Smooth muscle cell (in vitro differentiated cells): ENCODE measurements at regions not wholly inside any gene's neighbourhood (a gene's known extent, or its start where the extent isn't known, plus 50 kb on each side); places are given as distances from the start of the nearest gene placed in this dataset.
"Not testable (repeated sequence)": the region's sequence is repeated elsewhere in the genome, so short reads cannot be mapped to it uniquely, and the experiment has no call there.

Source experiments
- DNase-seq: peaks from one replicate; lab custom pipeline; 2025; ENCODE audit not compliant: unreplicated experiment; lab: John Stamatoyannopoulos, UW
- H2AFZ ChIP-seq: fragments of 200-600 bp; sonication (generic); 2 replicates; pipeline ENCODE4 v1.6.0; 2016; ENCODE audit warnings: antibody characterized with exemption, low read depth, mild to moderate bottlenecking
- H3F3A ChIP-seq: fragments of 200-600 bp; sonication (generic); 2 replicates; pipeline ENCODE4 v1.6.0; 2017; ENCODE audit warnings: antibody characterized with exemption, low read depth
- H3K27ac ChIP-seq: fragments of 200-600 bp; sonication (generic); 2 replicates; pipeline ENCODE4 v1.5.1; 2016; ENCODE audit warnings: low read depth, mild to moderate bottlenecking
- H3K27me3 ChIP-seq: fragments of 200-600 bp; sonication (generic); 2 replicates; pipeline ENCODE4 v1.6.1; 2016; ENCODE audit warnings: low read depth, mild to moderate bottlenecking
- H3K36me3 ChIP-seq: fragments of 200-600 bp; sonication (generic); 2 replicates; pipeline ENCODE4 v1.5.1; 2016; ENCODE audit warnings: low read depth
- H3K4me1 ChIP-seq: fragments of 200-600 bp; sonication (generic); 2 replicates; pipeline ENCODE4 v1.5.1; 2016; ENCODE audit warnings: low read depth
- H3K4me2 ChIP-seq: fragments of 200-600 bp; sonication (generic); 2 replicates; pipeline ENCODE4 v1.6.0; 2016; ENCODE audit warnings: mild to moderate bottlenecking
- H3K4me3 ChIP-seq: fragments of 200-600 bp; sonication (generic); 2 replicates; pipeline ENCODE4 v1.5.1; 2016; ENCODE audit warnings: mild to moderate bottlenecking
- H3K79me2 ChIP-seq: fragments of 200-600 bp; sonication (generic); 2 replicates; pipeline ENCODE4 v1.6.0; 2016; ENCODE audit warnings: low read depth, mild to moderate bottlenecking
- H3K9ac ChIP-seq: fragments of 200-600 bp; sonication (generic); 2 replicates; pipeline ENCODE4 v1.6.0; 2016; ENCODE audit warnings: low read depth
- H3K9me3 ChIP-seq: fragments of 200-600 bp; sonication (generic); replicated peaks from 2 replicates; pipeline ENCODE4 v1.5.1; 2016; ENCODE audit warnings: low read depth
- H4K20me1 ChIP-seq: fragments of 200-600 bp; sonication (generic); 2 replicates; pipeline ENCODE4 v1.6.0; 2016; ENCODE audit warnings: low read depth
- CTCF ChIP-seq: fragments of 200-600 bp; sonication (generic); IDR thresholded peaks from 2 replicates; pipeline ENCODE4 v1.5.1; 2017; ENCODE audit warnings: borderline replicate concordance, mild to moderate bottlenecking, antibody characterized with exemption; ENCODE audit not compliant: insufficient read depth, poor library complexity, severe bottlenecking
- WGBS: methylation state at CpG from one replicate; pipeline ENCODE4 v1.1.7; 2016; ENCODE audit warnings: low lambda C conversion rate; 5-methylcytosine and 5-hydroxymethylcytosine counted together

GRCh38 chr17:77066726-77067409 lies 73.9 kb upstream of the SEC14L1 start:
- H3K9ac ChIP-seq, H3K4me1 ChIP-seq, H3K79me2 ChIP-seq, H3K9me3 ChIP-seq, H4K20me1 ChIP-seq, H3K4me2 ChIP-seq, H3K27me3 ChIP-seq, H3K4me3 ChIP-seq, H3F3A ChIP-seq, H3K27ac ChIP-seq, H3K36me3 ChIP-seq, H2AFZ ChIP-seq: not testable (repeated sequence)
- DNase-seq = peak; percentile 3
- TF ChIP-seq CTCF = peak; percentile 86
- 35% methylated on average over 10 of the region's 10 CpGs for WGBS

GRCh38 chr17:77068915-77069314 lies 71.9 kb upstream of the SEC14L1 start:
- H3K4me2 ChIP-seq = no peak overlapping the region
- no peaks in the 10 kb centered on the region for H3K4me1 ChIP-seq
- H4K20me1 ChIP-seq = no peaks in the 10 kb centered on the region
- TF ChIP-seq CTCF = no peak
- H3K27me3 ChIP-seq = peaks cover 16% of the 10 kb centered on the region
- 55% methylated on average over 2 of the region's 2 CpGs for WGBS
- no peak overlapping the region for H3K4me3 ChIP-seq
- no peaks in the 10 kb centered on the region for H3F3A ChIP-seq
- no peaks in the 10 kb centered on the region for H3K9me3 ChIP-seq
- H3K79me2 ChIP-seq = no peaks in the 10 kb centered on the region
- no peak overlapping the region for H2AFZ ChIP-seq
- no peak overlapping the region for H3K27ac ChIP-seq
- no peak for DNase-seq
- H3K36me3 ChIP-seq = no peaks in the 10 kb centered on the region
- H3K9ac ChIP-seq = no peak overlapping the region

- no peak for TF ChIP-seq CTCF
- Histone ChIP-seq H3K27me3 (peaks cover 16% of the 10 kb centered on the region), H3K9ac (no peak overlapping the region), H3K4me2 (no peak overlapping the region), H4K20me1 (no peaks in the 10 kb centered on the region), H3K36me3 (no peaks in the 10 kb centered on the region), H3K4me1 (no peaks in the 10 kb centered on the region), H2AFZ (no peak overlapping the region), H3K9me3 (no peaks in the 10 kb centered on the region), H3K4me3 (no peak overlapping the region), H3F3A (no peaks in the 10 kb centered on the region), H3K27ac (no peak overlapping the region), H3K79me2 (no peaks in the 10 kb centered on the region)
- DNase-seq = no peak
- 85% methylated on average over 6 of the region's 6 CpGs for WGBS
Observed at GRCh38 chr17:77070888-77071279, 69.9 kb upstream of the SEC14L1 start.

GRCh38 chr17:77071925-77072490 lies 68.8 kb upstream of the SEC14L1 start:
- Histone ChIP-seq H3F3A (no peaks in the 10 kb centered on the region), H3K4me3 (no peak overlapping the region), H3K4me1 (no peaks in the 10 kb centered on the region), H3K36me3 (no peaks in the 10 kb centered on the region), H3K4me2 (no peak overlapping the region), H3K9ac (no peak overlapping the region), H3K9me3 (no peaks in the 10 kb centered on the region), H2AFZ (no peak overlapping the region), H3K27me3 (peaks cover 16% of the 10 kb centered on the region), H3K27ac (no peak overlapping the region), H4K20me1 (no peaks in the 10 kb centered on the region), H3K79me2 (no peaks in the 10 kb centered on the region)
- TF ChIP-seq CTCF = no peak
- no peak for DNase-seq
